ENCODE measurements at regions not wholly inside any gene's neighbourhood (a gene's known extent, or its start where the extent isn't known, plus 50 kb on each side); places are given as distances from the start of the nearest gene placed in this dataset.

GRCh38 chr7:25520516-25520915 is 292.2 kb upstream of the NPVF start:
- no peak for DNase-seq

GRCh38 chr7:25521236-25521635 is 292.9 kb upstream of the NPVF start:
- no peak for DNase-seq

- DNase-seq, result no peak
Measured at GRCh38 chr7:25522727-25523126, 294.4 kb upstream of the NPVF start.

GRCh38 chr7:25527665-25528170 is 299.4 kb upstream of the NPVF start:
- no peak for DNase-seq

- DNase-seq, result no peak
Measured at GRCh38 chr7:25529320-25529719, 301.0 kb upstream of the NPVF start.

- no peak for DNase-seq
Measured at GRCh38 chr7:25536851-25537250, 308.6 kb upstream of the NPVF start.

- DNase-seq, result no peak
Measured at GRCh38 chr7:25537662-25538375, 309.5 kb upstream of the NPVF start.

GRCh38 chr7:25541094-25541821 is 313.0 kb upstream of the NPVF start:
- no peak for DNase-seq

GRCh38 chr7:25541877-25542276 is 313.6 kb upstream of the NPVF start:
- DNase-seq, result no peak

- no peak for DNase-seq
Measured at GRCh38 chr7:25543210-25543609, 314.9 kb upstream of the NPVF start.

GRCh38 chr7:25543798-25544197 is 315.5 kb upstream of the NPVF start:
- DNase-seq, result no peak

- no peak for DNase-seq
Measured at GRCh38 chr7:25544254-25544653, 316.0 kb upstream of the NPVF start.

- no peak for DNase-seq
Measured at GRCh38 chr7:25545124-25546008, 317.1 kb upstream of the NPVF start.

GRCh38 chr7:25546306-25546705 is 318.0 kb upstream of the NPVF start:
- no peak for DNase-seq

GRCh38 chr7:25549271-25549921 is 321.1 kb upstream of the NPVF start:
- DNase-seq, result no peak

GRCh38 chr7:25550149-25550548 is 321.9 kb upstream of the NPVF start:
- no peak for DNase-seq

GRCh38 chr7:25552998-25553397 is 324.7 kb upstream of the NPVF start:
- DNase-seq, result no peak

GRCh38 chr7:25553580-25554291 is 325.4 kb upstream of the NPVF start:
- DNase-seq, result no peak

- no peak for DNase-seq
Measured at GRCh38 chr7:25557379-25557917, 329.2 kb upstream of the NPVF start.

- no peak for DNase-seq
Measured at GRCh38 chr7:25557930-25558329, 329.6 kb upstream of the NPVF start.

- DNase-seq, result no peak
Measured at GRCh38 chr7:25558605-25559004, 330.3 kb upstream of the NPVF start.

All from hematopoietic multipotent progenitor cell treated with erythropoietin and hydrocortisone succinate and interleukin-3 and kit ligand, for 8 days (in vitro differentiated cells).